Gastrocnemius medialis (tissue), 4 donors: ENCODE measurements at regions not wholly inside any gene's neighbourhood (a gene's known extent, or its start where the extent isn't known, plus 50 kb on each side); places are given as distances from the start of the nearest gene placed in this dataset.

Experiments used
- ATAC-seq, 2 donors: fragments of 150-250 bp; one replicate each; pipeline ENCODE4 v1.9.1; 2016
- DNase-seq, 2 donors: peaks; one replicate each; pipeline ENCODE4 v3.0.0-alpha.2; 2019
- H3K27ac ChIP-seq, 4 donors: fragments of 200-600 bp; sonication (generic); 1 replicate in 1 of 4; 2 replicates in 3 of 4; pipeline ENCODE4 v1.5.1; 2016 to 2018; ENCODE audit warnings: mild to moderate bottlenecking in 2 of 4, moderate library complexity in 1 of 4
- H3K27me3 ChIP-seq, 3 donors: fragments of 200-600 bp; sonication (generic) in 2 of 3; 1 replicate in 1 of 3; 2 replicates in 2 of 3; pipeline versions ENCODE4 v1.5.1 to v1.6.0; 2016 to 2019; ENCODE audit warnings: mild to moderate bottlenecking in 1 of 3, moderate library complexity in 1 of 3
- H3K36me3 ChIP-seq, 2 donors: fragments of 200-600 bp; sonication (generic) in 1 of 2; one replicate each; pipeline ENCODE4 v1.5.1; 2017 to 2018
- H3K4me1 ChIP-seq, 2 donors: fragments of 200-600 bp; sonication (generic) in 1 of 2; one replicate each; pipeline ENCODE4 v1.5.1; 2016 to 2017; ENCODE audit warnings: mild to moderate bottlenecking in 2 of 2
- H3K4me3 ChIP-seq, 4 donors: fragments of 200-600 bp; sonication (generic) in 3 of 4; 1 replicate in 1 of 4; 2 replicates in 3 of 4; pipeline ENCODE4 v1.5.1; 2016 to 2019; ENCODE audit warnings: mild to moderate bottlenecking in 2 of 4
- H3K9me3 ChIP-seq, 3 donors: fragments of 200-600 bp; sonication (generic) in 2 of 3; 1 replicate in 1 of 3; 2 replicates in 2 of 3; pipeline ENCODE4 v1.5.1; 2016 to 2019
- CTCF ChIP-seq, 5 experiments: fragments of 450-650 bp in 3 of 5; fragments of 200-600 bp in 2 of 5; sonication (generic) in 2 of 5; IDR thresholded peaks in 4 of 5; conservative IDR thresholded peaks in 1 of 5; 1 replicate in 4 of 5; 2 replicates in 1 of 5; pipeline ENCODE4 v1.5.1; 2016 to 2019; ENCODE audit warnings: antibody characterized with exemption in 5 of 5, mild to moderate bottlenecking in 3 of 5, moderate library complexity in 3 of 5
- POLR2A ChIP-seq, 2 donors: fragments of 450-650 bp; IDR thresholded peaks; one replicate each; pipeline ENCODE4 v1.6.1; 2017; ENCODE audit warnings: antibody characterized with exemption in 2 of 2, mild to moderate bottlenecking in 2 of 2, moderate library complexity in 2 of 2
- in situ Hi-C, 4 donors: fragments of 200-750 bp; cut with MboI; loops; one replicate each; pipeline versions ENCODE4 v1.15.0 to v1.8.0; 2017; ENCODE audit warnings: low sequenced_read_pairs in 4 of 4
- intact Hi-C: fragments of 100-400 bp; cut with DNase I; formaldehyde crosslinking; loops from one replicate; pipeline ENCODE4 v1.15.1; 2023; ENCODE audit warnings: low total_unique reads

DNA sequence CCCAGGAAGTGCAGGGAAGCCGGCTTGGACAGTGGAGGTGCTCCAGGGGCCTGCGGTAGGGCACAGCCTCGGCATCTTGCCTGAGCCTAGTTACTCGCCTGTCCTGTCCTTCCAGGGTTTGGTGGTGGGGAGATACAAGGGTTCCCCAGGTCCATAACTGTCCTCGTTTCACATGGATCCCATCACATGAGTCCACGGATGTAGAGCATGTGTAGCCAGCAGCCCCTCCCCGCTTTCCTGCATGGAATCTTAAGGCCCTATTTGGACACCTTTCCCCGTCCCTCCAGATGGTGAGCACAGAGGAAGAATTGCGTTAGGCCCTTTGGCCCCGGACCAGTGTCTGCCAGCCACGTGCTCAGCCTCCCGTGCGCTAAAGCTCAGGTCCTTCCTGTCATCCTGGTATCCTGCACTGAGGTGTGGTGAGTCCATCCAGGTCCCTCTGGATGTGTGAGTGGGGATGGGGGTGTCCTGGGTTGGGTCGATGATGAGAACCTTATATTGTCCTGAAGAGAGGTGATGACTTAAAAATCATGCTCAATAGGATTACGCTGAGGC lies 230.4 kb downstream of the SNRPN start:
- DNase-seq (no peak), ATAC-seq (no peak)
- H3K4me3 ChIP-seq, result no peak overlapping the region
- intact Hi-C loops, result no loop called here
- no peaks in the 10 kb centered on the region for H3K4me1 ChIP-seq
- no peaks in the 10 kb centered on the region for H3K9me3 ChIP-seq
- in situ Hi-C loops, result no loop called here
- no peaks in the 10 kb centered on the region for H3K27me3 ChIP-seq
- no peaks in the 10 kb centered on the region for H3K36me3 ChIP-seq
- H3K27ac ChIP-seq, result no peak overlapping the region
- no peak for TF ChIP-seq POLR2A (IDR thresholded peaks at IDR 0.05)
- no peak for TF ChIP-seq CTCF (IDR thresholded peaks at IDR 0.05 in 4 of 5, conservative IDR thresholded peaks at IDR 0.05 in 1 of 5)

GRCh38 chr15:25185791-25186190 lies 231.0 kb downstream of the SNRPN start:
- ATAC-seq (no peak), DNase-seq (peak in 1 of 2 donors; percentile 7)
- TF ChIP-seq CTCF (IDR thresholded peaks at IDR 0.05 in 4 of 5, conservative IDR thresholded peaks at IDR 0.05 in 1 of 5), result no peak
- no peak for TF ChIP-seq POLR2A (IDR thresholded peaks at IDR 0.05)
- intact Hi-C loops (no loop called here), in situ Hi-C loops (no loop called here)
- Histone ChIP-seq H3K27me3 (no peaks in the 10 kb centered on the region), H3K9me3 (no peaks in the 10 kb centered on the region), H3K4me3 (no peak overlapping the region), H3K27ac (no peak overlapping the region), H3K36me3 (no peaks in the 10 kb centered on the region), H3K4me1 (no peaks in the 10 kb centered on the region)

DNA sequence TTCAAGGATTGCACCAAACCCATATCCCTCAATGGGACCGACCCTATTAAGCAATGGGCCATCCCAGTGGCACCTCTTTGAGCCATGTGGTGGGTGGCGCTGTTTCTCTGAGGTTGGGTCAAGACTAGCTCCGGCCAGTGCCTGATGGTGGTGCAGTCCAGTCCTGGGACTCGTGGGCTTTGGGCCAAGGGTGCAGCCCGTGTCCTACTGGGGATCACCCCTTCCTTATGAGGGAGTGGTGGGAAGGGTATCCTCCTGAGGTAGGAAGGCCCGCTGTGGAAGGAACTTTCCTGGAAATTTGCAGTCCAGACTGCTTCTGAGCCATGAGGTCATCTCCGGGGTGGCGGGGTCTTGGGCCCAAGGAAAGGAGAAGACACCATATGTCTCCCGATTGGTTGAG lies 231.6 kb downstream of the SNRPN start:
- H3K36me3 ChIP-seq, result no peaks in the 10 kb centered on the region
- H3K27me3 ChIP-seq, result no peaks in the 10 kb centered on the region
- H3K4me3 ChIP-seq, result no peak overlapping the region
- ATAC-seq, result no peak
- in situ Hi-C loops (no loop called here), intact Hi-C loops (no loop called here)
- no peaks in the 10 kb centered on the region for H3K9me3 ChIP-seq
- H3K27ac ChIP-seq, result no peak overlapping the region
- no peak for DNase-seq
- no peak for TF ChIP-seq CTCF (IDR thresholded peaks at IDR 0.05 in 4 of 5, conservative IDR thresholded peaks at IDR 0.05 in 1 of 5)
- TF ChIP-seq POLR2A (IDR thresholded peaks at IDR 0.05), result no peak
- H3K4me1 ChIP-seq, result no peaks in the 10 kb centered on the region

DNA sequence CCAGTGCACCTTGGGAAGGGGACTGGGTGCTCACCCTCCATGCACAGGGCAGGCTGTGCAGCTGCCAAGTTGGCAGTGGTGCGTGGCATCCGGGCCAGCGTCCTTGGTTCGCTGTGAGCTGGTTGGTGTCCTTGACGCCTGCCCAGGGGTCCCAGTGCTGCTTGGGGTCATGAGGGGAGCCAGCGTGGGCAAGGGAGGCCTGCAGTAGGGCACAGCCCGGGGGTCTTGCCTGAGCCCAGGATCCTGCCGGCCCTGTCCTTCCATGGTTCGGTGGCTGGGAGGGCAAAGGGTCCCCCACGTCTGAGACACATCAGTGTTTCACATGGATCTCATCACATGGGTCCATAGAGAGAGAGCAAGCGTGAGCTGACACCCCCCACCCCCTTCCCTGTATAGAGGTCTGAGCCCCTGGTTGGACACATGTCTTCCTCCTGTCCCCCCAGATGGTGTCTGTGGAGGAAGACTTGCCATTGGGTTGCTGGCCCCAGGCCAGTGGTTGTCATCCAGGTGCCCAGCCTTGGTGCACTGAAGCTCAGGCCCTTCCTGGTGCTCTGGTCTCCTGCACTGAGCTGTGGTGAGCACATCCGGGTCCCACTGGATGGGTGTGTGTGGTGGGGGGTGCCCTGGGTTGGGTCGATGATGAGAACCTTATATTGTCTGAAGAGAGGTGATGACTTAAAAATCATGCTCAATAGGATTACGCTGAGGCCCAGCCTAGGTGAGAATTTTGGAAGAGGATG lies 232.3 kb downstream of the SNRPN start:
- no peak for DNase-seq
- Histone ChIP-seq H3K36me3 (no peaks in the 10 kb centered on the region), H3K9me3 (no peaks in the 10 kb centered on the region), H3K4me1 (no peaks in the 10 kb centered on the region), H3K27me3 (no peaks in the 10 kb centered on the region), H3K27ac (no peak overlapping the region), H3K4me3 (no peak overlapping the region)
- no peak for TF ChIP-seq CTCF (IDR thresholded peaks at IDR 0.05 in 4 of 5, conservative IDR thresholded peaks at IDR 0.05 in 1 of 5)
- TF ChIP-seq POLR2A (IDR thresholded peaks at IDR 0.05), result no peak
- intact Hi-C loops, result no loop called here
- in situ Hi-C loops, result no loop called here
- no peak for ATAC-seq
